ENCODE measurements at regions not wholly inside any gene's neighbourhood (a gene's known extent, or its start where the extent isn't known, plus 50 kb on each side); places are given as distances from the start of the nearest gene placed in this dataset.

- no peak for TF ChIP-seq CTCF (IDR thresholded peaks at IDR 0.05)
- TF ChIP-seq ATF1 (CRISPR knock-in tag; IDR thresholded peaks at IDR 0.05): no peak
- no peak for TF ChIP-seq MAX (CRISPR knock-in tag; IDR thresholded peaks at IDR 0.05)
- no peak for TF ChIP-seq ZNF671 (CRISPR knock-in tag; IDR thresholded peaks at IDR 0.05)
Measured at GRCh38 chr4:160514126-160514525, 1411.2 kb downstream of the RAPGEF2 start.

Measured in WTC11 (cell line).